SK-N-SH treated with all-trans-retinoic acid at 6 μM for 48 hours (cell line): ENCODE measurements at regions not wholly inside any gene's neighbourhood (a gene's known extent, or its start where the extent isn't known, plus 50 kb on each side); places are given as distances from the start of the nearest gene placed in this dataset.
A peak's percentile ranks its signal among the peaks of the same experiment; 100 is the strongest.

ENCODE experiments used
- ARNTL ChIP-seq: fragments of 450-650 bp; formaldehyde crosslinking; IDR thresholded peaks from 2 replicates; pipeline ENCODE4 v1.5.0; 2020; ENCODE audit warnings: low read depth, mild to moderate bottlenecking, moderate library complexity, borderline replicate concordance
- CREB5 ChIP-seq: fragments of 250-450 bp; sonication (Bioruptor Pico); IDR thresholded peaks from 2 replicates; pipeline ENCODE4 v1.5.1; 2020; ENCODE audit warnings: low read depth, mild to moderate bottlenecking, moderate library complexity
- CSDC2 ChIP-seq: fragments of 250-450 bp; sonication (Bioruptor Pico); IDR thresholded peaks from 2 replicates; pipeline ENCODE4 v1.5.0; 2020; ENCODE audit warnings: mild to moderate bottlenecking, moderate library complexity
- GLIS3 ChIP-seq: fragments of 250-450 bp; sonication (Bioruptor Pico); IDR thresholded peaks from 2 replicates; pipeline ENCODE4 v1.5.0; 2020; ENCODE audit warnings: mild to moderate bottlenecking, moderate library complexity
- ISL1 ChIP-seq: fragments of 250-450 bp; sonication (Bioruptor Pico); IDR thresholded peaks from 2 replicates; pipeline ENCODE4 v2.1.2; 2022; ENCODE audit warnings: mild to moderate bottlenecking, moderate library complexity
- OSR1 ChIP-seq: fragments of 250-450 bp; sonication (Bioruptor Pico); IDR thresholded peaks from 2 replicates; pipeline ENCODE4 v1.8.0; 2022; ENCODE audit warnings: moderate library complexity, mild to moderate bottlenecking, inconsistent platforms
- POU6F1 ChIP-seq: fragments of 250-450 bp; sonication (Bioruptor Pico); IDR thresholded peaks from 2 replicates; pipeline ENCODE4 v1.8.0; 2021; ENCODE audit warnings: low read depth, mild to moderate bottlenecking, moderate library complexity, borderline replicate concordance
- RARB ChIP-seq: fragments of 250-450 bp; sonication (Bioruptor Pico); IDR thresholded peaks from 2 replicates; pipeline ENCODE4 v1.8.0; 2021; ENCODE audit warnings: mild to moderate bottlenecking, moderate library complexity
- SNAI2 ChIP-seq: fragments of 250-450 bp; sonication (Bioruptor Pico); IDR thresholded peaks from 2 replicates; pipeline ENCODE4 v1.5.0; 2020; ENCODE audit warnings: mild to moderate bottlenecking, moderate library complexity
- TSHZ2 ChIP-seq: fragments of 250-450 bp; sonication (Bioruptor Pico); IDR thresholded peaks from 2 replicates; pipeline ENCODE4 v1.5.0; 2020; ENCODE audit warnings: mild to moderate bottlenecking, moderate library complexity
- ZC3H10 ChIP-seq: fragments of 250-450 bp; sonication (Bioruptor Pico); IDR thresholded peaks from 2 replicates; pipeline ENCODE4 v1.5.1; 2021; ENCODE audit warnings: mild to moderate bottlenecking, moderate library complexity
- ZFP3 ChIP-seq: fragments of 250-450 bp; sonication (Bioruptor Pico); IDR thresholded peaks from 2 replicates; pipeline ENCODE4 v1.5.0; 2020; ENCODE audit warnings: mild to moderate bottlenecking, moderate library complexity
- ZFP30 ChIP-seq: fragments of 450-650 bp; formaldehyde crosslinking; IDR thresholded peaks from 2 replicates; pipeline ENCODE4 v1.5.0; 2022; ENCODE audit warnings: mild to moderate bottlenecking, moderate library complexity
- ZNF70 ChIP-seq: fragments of 450-650 bp; formaldehyde crosslinking; IDR thresholded peaks from 2 replicates; pipeline ENCODE4 v1.5.0; 2020; ENCODE audit warnings: mild to moderate bottlenecking, moderate library complexity

GRCh38 chr5:56638061-56638621 is 177.2 kb upstream of the MAP3K1 start:
- TF ChIP-seq GLIS3: no peak
- TF ChIP-seq ZNF70 (CRISPR knock-in tag): no peak
- no peak for TF ChIP-seq ZC3H10 (CRISPR knock-in tag)
- no peak for TF ChIP-seq SNAI2 (CRISPR knock-in tag)
- no peak for TF ChIP-seq ZFP3 (CRISPR knock-in tag)
- no peak for TF ChIP-seq CREB5 (CRISPR knock-in tag)
- TF ChIP-seq TSHZ2: no peak
- no peak for TF ChIP-seq CSDC2 (CRISPR knock-in tag)
- TF ChIP-seq POU6F1 (CRISPR knock-in tag): no peak
- TF ChIP-seq ZFP30 (CRISPR knock-in tag): no peak
- TF ChIP-seq OSR1 (CRISPR knock-in tag): no peak
- peak; percentile 22; the same call in 1 of the 2 replicates for TF ChIP-seq ISL1 (CRISPR knock-in tag)
- no peak for TF ChIP-seq RARB (CRISPR knock-in tag)
- no peak for TF ChIP-seq ARNTL
